ENCODE measurements at regions not wholly inside any gene's neighbourhood (a gene's known extent, or its start where the extent isn't known, plus 50 kb on each side); places are given as distances from the start of the nearest gene placed in this dataset.

GRCh38 chr10:131641231-131641630 lies 259.6 kb upstream of the PPP2R2D start:
- no peaks in the 10 kb centered on the region for H3K27me3 Mint-ChIP-seq (ENCODE audit: unreplicated experiment)
- no TSS peak for BruUV-seq (replicated peaks)
- H3K36me3 Mint-ChIP-seq (ENCODE audit: insufficient read depth, unreplicated experiment), result peaks cover 12% of the 10 kb centered on the region
- no peak for TF ChIP-seq CTCF (IDR thresholded peaks at IDR 0.05; ENCODE audit: unreplicated experiment)
- H3K4me1 Mint-ChIP-seq (ENCODE audit: low read depth, unreplicated experiment), result peaks cover 9% of the 10 kb centered on the region
- peaks cover 2% of the 10 kb centered on the region for H3K9me3 Mint-ChIP-seq (ENCODE audit: low read depth, unreplicated experiment)
- intact Hi-C loops (cut with micrococcal nuclease; ENCODE audit: unreplicated experiment), result loop anchor here (1.0 kb wide), 1 partner anchor 10 kb away; no protein-coding TSS in a partner anchor
- DNase-seq, result peak; percentile 79
- CTCF ChIA-PET, result interaction anchor here (0.9 kb wide), 1 partner anchor 196 kb away, joined by 3 read pairs; no protein-coding TSS in a partner anchor
- H3K27ac Mint-ChIP-seq (ENCODE audit: unreplicated experiment), result peak overlapping the region; percentile 90
- H3K4me3 Mint-ChIP-seq (ENCODE audit: low read depth, unreplicated experiment), result no peak overlapping the region

- intact Hi-C loops (cut with micrococcal nuclease; ENCODE audit: unreplicated experiment), result loop anchor here (1.0 kb wide), 1 partner anchor 11 kb away; no protein-coding TSS in a partner anchor
- peaks cover 2% of the 10 kb centered on the region for H3K9me3 Mint-ChIP-seq (ENCODE audit: low read depth, unreplicated experiment)
- H3K4me1 Mint-ChIP-seq (ENCODE audit: low read depth, unreplicated experiment), result peaks cover 9% of the 10 kb centered on the region
- H3K27me3 Mint-ChIP-seq (ENCODE audit: unreplicated experiment), result no peaks in the 10 kb centered on the region
- H3K36me3 Mint-ChIP-seq (ENCODE audit: insufficient read depth, unreplicated experiment), result peaks cover 8% of the 10 kb centered on the region
- peak overlapping the region; percentile 90 for H3K27ac Mint-ChIP-seq (ENCODE audit: unreplicated experiment)
- no TSS peak for BruUV-seq (replicated peaks)
- no peak for DNase-seq
- no peak overlapping the region for H3K4me3 Mint-ChIP-seq (ENCODE audit: low read depth, unreplicated experiment)
- CTCF ChIA-PET, result no interaction called here
- TF ChIP-seq CTCF (IDR thresholded peaks at IDR 0.05; ENCODE audit: unreplicated experiment), result no peak
Measured at GRCh38 chr10:131641898-131642297, 258.9 kb upstream of the PPP2R2D start.

- intact Hi-C loops (cut with micrococcal nuclease; ENCODE audit: unreplicated experiment), result no loop called here
- no peak overlapping the region for H3K4me3 Mint-ChIP-seq (ENCODE audit: low read depth, unreplicated experiment)
- BruUV-seq (replicated peaks), result no TSS peak
Measured at GRCh38 chr10:131642966-131643365, 257.8 kb upstream of the PPP2R2D start.

GRCh38 chr10:131644289-131644688 lies 256.5 kb upstream of the PPP2R2D start:
- H3K27me3 Mint-ChIP-seq (ENCODE audit: unreplicated experiment), result no peaks in the 10 kb centered on the region
- DNase-seq, result no peak
- BruUV-seq (replicated peaks), result no TSS peak
- intact Hi-C loops (cut with micrococcal nuclease; ENCODE audit: unreplicated experiment), result no loop called here
- H3K4me1 Mint-ChIP-seq (ENCODE audit: low read depth, unreplicated experiment), result peaks cover 9% of the 10 kb centered on the region
- CTCF ChIA-PET, result no interaction called here
- no peak overlapping the region for H3K27ac Mint-ChIP-seq (ENCODE audit: unreplicated experiment)
- TF ChIP-seq CTCF (IDR thresholded peaks at IDR 0.05; ENCODE audit: unreplicated experiment), result no peak
- H3K4me3 Mint-ChIP-seq (ENCODE audit: low read depth, unreplicated experiment), result no peak overlapping the region
- H3K9me3 Mint-ChIP-seq (ENCODE audit: low read depth, unreplicated experiment), result peaks cover 2% of the 10 kb centered on the region
- H3K36me3 Mint-ChIP-seq (ENCODE audit: insufficient read depth, unreplicated experiment), result peaks cover 8% of the 10 kb centered on the region

More at GRCh38 chr10:131642966-131643365, 257.8 kb upstream of the PPP2R2D start:
- Mint-ChIP-seq H3K27ac (ENCODE audit: unreplicated experiment) (no peak overlapping the region), H3K27me3 (ENCODE audit: unreplicated experiment) (no peaks in the 10 kb centered on the region), H3K36me3 (ENCODE audit: insufficient read depth, unreplicated experiment) (peaks cover 8% of the 10 kb centered on the region), H3K4me1 (ENCODE audit: low read depth, unreplicated experiment) (peaks cover 9% of the 10 kb centered on the region), H3K9me3 (ENCODE audit: low read depth, unreplicated experiment) (peaks cover 2% of the 10 kb centered on the region)
- DNase-seq, result no peak
- TF ChIP-seq CTCF (IDR thresholded peaks at IDR 0.05; ENCODE audit: unreplicated experiment), result no peak
- CTCF ChIA-PET, result no interaction called here

All from Calu3 (cell line).